Testis (tissue), 2 donors: ENCODE measurements at regions not wholly inside any gene's neighbourhood (a gene's known extent, or its start where the extent isn't known, plus 50 kb on each side); places are given as distances from the start of the nearest gene placed in this dataset.

Source experiments
- DNase-seq: peaks from one replicate; pipeline ENCODE4 v3.0.0-alpha.2; 2019
- H3K27ac ChIP-seq, 2 donors: fragments of 200-600 bp; sonication (generic); one replicate each; pipeline ENCODE4 v1.5.1; 2019
- H3K27me3 ChIP-seq: fragments of 200-600 bp; sonication (generic); one replicate; pipeline ENCODE4 v1.5.1; 2019
- H3K36me3 ChIP-seq: fragments of 200-600 bp; sonication (generic); one replicate; pipeline ENCODE4 v1.5.1; 2017; ENCODE audit warnings: low read depth; ENCODE audit errors: missing control alignments
- H3K4me1 ChIP-seq: fragments of 200-600 bp; sonication (generic); one replicate; pipeline ENCODE4 v1.5.1; 2019
- H3K4me3 ChIP-seq, 2 donors: fragments of 200-600 bp; sonication (generic); one replicate each; pipeline ENCODE4 v1.5.1; 2017 to 2019
- H3K9me3 ChIP-seq: fragments of 200-600 bp; sonication (generic); one replicate; pipeline ENCODE4 v1.5.1; 2017
- POLR2A ChIP-seq: fragments of 450-650 bp; IDR thresholded peaks from one replicate; pipeline ENCODE4 v1.6.1; 2017; ENCODE audit warnings: antibody characterized with exemption, mild to moderate bottlenecking, moderate library complexity
- WGBS, 2 donors: methylation state at CpG; one replicate each; pipeline ENCODE4 v1.1.5; 2018; 5-methylcytosine and 5-hydroxymethylcytosine counted together
- intact Hi-C: fragments of 100-400 bp; cut with DNase I; formaldehyde crosslinking; loops from one replicate; pipeline ENCODE4 v1.15.1; 2023; ENCODE audit warnings: low total_unique reads
- TF ChIP-seq, protein P1 (sequence below), 3 experiments: fragments of 450-650 bp in 2 of 3; fragments of 200-600 bp in 1 of 3; sonication (generic) in 1 of 3; IDR thresholded peaks; one replicate each; pipeline ENCODE4 v1.5.1; 2016 to 2019; ENCODE audit warnings: antibody characterized with exemption in 3 of 3, mild to moderate bottlenecking in 2 of 3, moderate library complexity in 1 of 3

GRCh38 chr9:126095546-126096190 lies 231.0 kb upstream of the MVB12B start:
- Histone ChIP-seq H3K27ac (no peak overlapping the region), H3K36me3 (no peaks in the 10 kb centered on the region), H3K27me3 (no peaks in the 10 kb centered on the region), H3K9me3 (no peaks in the 10 kb centered on the region), H3K4me3 (no peak overlapping the region), H3K4me1 (no peaks in the 10 kb centered on the region)
- WGBS, 2 donors = 86 to 93% methylated on average over 12 to 16 of the region's 16 CpGs
- no peak for DNase-seq
- intact Hi-C loops = no loop called here
- TF ChIP-seq, protein P1, sequence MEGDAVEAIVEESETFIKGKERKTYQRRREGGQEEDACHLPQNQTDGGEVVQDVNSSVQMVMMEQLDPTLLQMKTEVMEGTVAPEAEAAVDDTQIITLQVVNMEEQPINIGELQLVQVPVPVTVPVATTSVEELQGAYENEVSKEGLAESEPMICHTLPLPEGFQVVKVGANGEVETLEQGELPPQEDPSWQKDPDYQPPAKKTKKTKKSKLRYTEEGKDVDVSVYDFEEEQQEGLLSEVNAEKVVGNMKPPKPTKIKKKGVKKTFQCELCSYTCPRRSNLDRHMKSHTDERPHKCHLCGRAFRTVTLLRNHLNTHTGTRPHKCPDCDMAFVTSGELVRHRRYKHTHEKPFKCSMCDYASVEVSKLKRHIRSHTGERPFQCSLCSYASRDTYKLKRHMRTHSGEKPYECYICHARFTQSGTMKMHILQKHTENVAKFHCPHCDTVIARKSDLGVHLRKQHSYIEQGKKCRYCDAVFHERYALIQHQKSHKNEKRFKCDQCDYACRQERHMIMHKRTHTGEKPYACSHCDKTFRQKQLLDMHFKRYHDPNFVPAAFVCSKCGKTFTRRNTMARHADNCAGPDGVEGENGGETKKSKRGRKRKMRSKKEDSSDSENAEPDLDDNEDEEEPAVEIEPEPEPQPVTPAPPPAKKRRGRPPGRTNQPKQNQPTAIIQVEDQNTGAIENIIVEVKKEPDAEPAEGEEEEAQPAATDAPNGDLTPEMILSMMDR (IDR thresholded peaks at IDR 0.05) = no peak
- TF ChIP-seq POLR2A = no peak

GRCh38 chr9:126096340-126096739 lies 230.3 kb upstream of the MVB12B start:
- intact Hi-C loops = no loop called here
- Histone ChIP-seq H3K4me1 (no peaks in the 10 kb centered on the region), H3K4me3 (no peak overlapping the region), H3K9me3 (no peaks in the 10 kb centered on the region), H3K27ac (no peak overlapping the region), H3K27me3 (no peaks in the 10 kb centered on the region), H3K36me3 (no peaks in the 10 kb centered on the region)
- WGBS, 2 donors = 77 to 78% methylated on average over 7 of the region's 7 CpGs
- DNase-seq = no peak
- no peak for TF ChIP-seq POLR2A
- TF ChIP-seq, protein P1 (IDR thresholded peaks at IDR 0.05) = no peak

- intact Hi-C loops = no loop called here
- 62 to 67% methylated on average over 6 of the region's 6 CpGs for WGBS, 2 donors
- no peak for DNase-seq
Measured at GRCh38 chr9:126097679-126098078, 228.9 kb upstream of the MVB12B start.

GRCh38 chr9:126106404-126106803 lies 220.2 kb upstream of the MVB12B start:
- no peak for TF ChIP-seq POLR2A
- TF ChIP-seq, protein P1 (IDR thresholded peaks at IDR 0.05) = no peak
- no peaks in the 10 kb centered on the region for H3K4me1 ChIP-seq
- no peak for DNase-seq
- intact Hi-C loops = no loop called here
- no peak overlapping the region for H3K4me3 ChIP-seq
- 93 to 96% methylated on average over 5 of the region's 5 CpGs for WGBS, 2 donors
- H3K27me3 ChIP-seq = no peaks in the 10 kb centered on the region
- no peak overlapping the region for H3K27ac ChIP-seq
- H3K36me3 ChIP-seq = no peaks in the 10 kb centered on the region
- H3K9me3 ChIP-seq = no peaks in the 10 kb centered on the region

More at GRCh38 chr9:126097679-126098078, 228.9 kb upstream of the MVB12B start:
- Histone ChIP-seq H3K27ac (no peak overlapping the region), H3K9me3 (no peaks in the 10 kb centered on the region), H3K4me3 (no peak overlapping the region), H3K4me1 (no peaks in the 10 kb centered on the region), H3K27me3 (no peaks in the 10 kb centered on the region), H3K36me3 (no peaks in the 10 kb centered on the region)
- TF ChIP-seq, protein P1 (IDR thresholded peaks at IDR 0.05) = no peak
- no peak for TF ChIP-seq POLR2A

GRCh38 chr9:126107693-126108092 lies 218.9 kb upstream of the MVB12B start:
- WGBS, 2 donors = 61 to 65% methylated on average over 12 of the region's 12 CpGs
- intact Hi-C loops = no loop called here
- no peak overlapping the region for H3K27ac ChIP-seq
- no peak for DNase-seq
- no peaks in the 10 kb centered on the region for H3K4me1 ChIP-seq
- TF ChIP-seq, protein P1 (IDR thresholded peaks at IDR 0.05) = no peak
- TF ChIP-seq POLR2A = no peak
- H3K36me3 ChIP-seq = no peaks in the 10 kb centered on the region
- no peaks in the 10 kb centered on the region for H3K9me3 ChIP-seq
- no peak overlapping the region for H3K4me3 ChIP-seq
- no peaks in the 10 kb centered on the region for H3K27me3 ChIP-seq
